GM18505 (cell line): ENCODE measurements at regions not wholly inside any gene's neighbourhood (a gene's known extent, or its start where the extent isn't known, plus 50 kb on each side); places are given as distances from the start of the nearest gene placed in this dataset.

Source experiments
- ATAC-seq: cut with Tn5 transposase; IDR thresholded peaks from one replicate; pipeline ENCODE4 v1.9.1; 2021; ENCODE audit not compliant: unreplicated experiment
- POLR2A ChIP-seq: IDR thresholded peaks from 4 replicates; pipeline ENCODE4 v1.6.1; 2011; ENCODE audit warnings: borderline replicate concordance; ENCODE audit not compliant: insufficient read depth, insufficient read length; ENCODE audit errors: extremely low read depth

DNA sequence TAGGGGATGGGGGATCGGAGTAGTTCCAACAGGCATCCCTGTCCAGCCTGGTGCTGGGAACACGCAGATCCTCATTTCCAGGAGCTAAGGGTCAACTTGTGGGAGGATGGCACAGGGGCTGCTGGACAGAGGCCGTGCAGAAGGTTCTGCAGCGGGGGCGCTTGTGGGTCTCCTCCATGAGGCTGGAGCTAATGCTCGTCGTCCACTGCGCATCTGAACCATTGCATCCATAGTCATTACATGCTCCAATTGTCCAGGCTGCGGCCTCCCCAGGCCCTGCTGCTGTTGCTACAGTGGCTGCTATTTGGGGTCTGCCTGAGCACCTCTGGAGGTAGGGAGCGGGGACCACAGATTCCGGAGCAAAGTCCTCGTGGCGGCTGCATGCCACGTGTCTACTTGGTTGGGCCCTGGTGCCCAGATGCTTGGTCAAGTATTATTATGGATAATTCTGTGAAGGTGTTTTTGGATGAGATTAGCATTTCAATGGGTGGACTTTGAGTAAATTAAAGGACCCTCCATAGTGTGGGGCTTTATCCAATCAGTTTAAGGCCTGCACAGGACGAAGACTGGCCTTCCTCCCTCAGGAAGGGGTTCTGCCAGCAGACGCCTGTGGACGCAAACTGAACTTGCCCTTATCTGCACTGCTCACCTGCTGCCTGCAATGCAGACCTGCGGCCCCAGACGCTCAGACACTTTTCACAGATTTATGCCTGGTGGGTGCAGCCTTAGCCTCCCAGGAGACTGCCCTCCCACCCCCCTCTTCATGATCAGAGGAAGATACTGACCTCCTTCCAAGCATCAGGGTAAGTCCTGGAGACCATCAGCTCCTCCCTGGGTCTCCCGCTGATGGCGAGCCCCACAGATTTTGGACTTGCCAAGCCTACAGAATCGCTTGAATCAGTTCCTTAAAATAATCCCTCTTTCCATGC, 127.5 kb upstream of the IRX4 start:
- TF ChIP-seq POLR2A: no peak
- ATAC-seq: no peak

DNA sequence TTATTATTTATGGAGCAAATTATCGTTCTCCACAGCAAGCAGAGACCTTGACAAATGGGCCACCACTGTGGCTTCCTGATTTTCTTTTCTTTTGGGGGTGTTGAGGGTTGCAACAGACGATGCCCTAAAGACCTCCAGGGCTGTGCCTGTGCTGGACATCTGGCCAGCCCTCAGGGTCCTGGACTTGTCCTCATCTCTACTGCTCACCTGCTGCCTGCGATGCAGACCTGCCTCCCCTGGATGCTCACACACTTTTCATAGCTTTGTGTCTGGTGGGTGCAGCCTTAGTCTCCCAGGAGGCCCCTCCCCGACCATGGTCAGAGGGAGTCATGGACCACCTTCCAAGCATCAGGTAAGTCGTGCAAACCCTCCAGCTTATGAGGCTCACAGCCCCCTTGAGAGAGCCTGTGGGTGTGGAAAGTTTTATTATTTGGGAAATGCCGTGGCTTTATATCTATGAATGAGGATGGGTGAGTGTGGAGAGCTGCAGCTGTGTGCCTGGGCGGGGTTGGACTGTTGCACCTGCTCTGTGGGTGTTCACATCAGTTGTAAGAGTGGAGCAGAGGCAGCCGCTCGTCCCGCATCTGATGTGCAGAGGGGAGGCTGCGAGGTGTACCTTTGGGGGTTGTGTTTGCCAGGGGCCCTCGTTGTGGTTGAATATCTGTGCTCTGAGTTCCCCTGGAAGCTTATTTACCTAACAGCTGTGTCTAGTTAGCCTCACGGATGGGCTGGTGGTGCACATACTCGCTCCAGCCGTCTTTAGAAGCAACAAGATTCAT, 126.3 kb upstream of the IRX4 start:
- TF ChIP-seq POLR2A: no peak

DNA sequence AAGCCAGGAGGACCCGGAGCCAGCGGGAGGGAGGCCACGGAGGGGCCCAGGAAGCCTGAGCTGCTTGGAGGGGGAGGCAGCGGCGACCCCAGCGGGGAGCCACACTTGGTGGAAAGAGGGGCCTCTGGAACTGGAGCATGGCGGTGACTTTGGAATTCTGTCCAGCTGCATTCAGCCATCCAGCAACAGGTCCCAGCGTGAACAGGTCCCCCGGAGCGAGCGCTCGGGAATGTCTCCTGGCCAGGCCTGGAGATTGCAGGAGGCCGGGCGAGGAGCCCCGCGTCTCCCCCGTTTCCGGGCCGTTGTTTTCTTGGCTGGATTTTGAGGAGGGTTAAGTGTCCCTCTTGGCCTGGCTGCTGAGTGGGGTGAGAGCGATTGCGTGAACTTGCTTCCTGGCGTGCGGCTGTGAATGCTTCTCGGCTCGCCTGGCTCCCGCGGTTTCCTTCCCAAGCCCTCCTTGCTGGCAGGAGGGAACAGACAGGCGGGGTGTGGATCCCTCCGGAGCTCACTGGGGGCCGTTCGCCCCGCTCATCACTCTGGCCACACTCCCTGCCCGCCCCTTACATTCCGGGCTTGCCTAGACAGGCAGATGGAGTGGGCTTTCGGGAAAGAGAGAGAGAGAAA, 125.3 kb upstream of the IRX4 start:
- no peak for ATAC-seq
- no peak for TF ChIP-seq POLR2A

More for the DNA sequence above, 126.3 kb upstream of the IRX4 start:
- no peak for ATAC-seq

- TF ChIP-seq POLR2A: no peak
- ATAC-seq: no peak
These were observed 124.8 kb upstream of the IRX4 start for GRCh38 chr5:2007496-2007877.

GRCh38 chr5:2006971-2007291, 124.2 kb upstream of the IRX4 start:
- no peak for TF ChIP-seq POLR2A
- no peak for ATAC-seq

DNA sequence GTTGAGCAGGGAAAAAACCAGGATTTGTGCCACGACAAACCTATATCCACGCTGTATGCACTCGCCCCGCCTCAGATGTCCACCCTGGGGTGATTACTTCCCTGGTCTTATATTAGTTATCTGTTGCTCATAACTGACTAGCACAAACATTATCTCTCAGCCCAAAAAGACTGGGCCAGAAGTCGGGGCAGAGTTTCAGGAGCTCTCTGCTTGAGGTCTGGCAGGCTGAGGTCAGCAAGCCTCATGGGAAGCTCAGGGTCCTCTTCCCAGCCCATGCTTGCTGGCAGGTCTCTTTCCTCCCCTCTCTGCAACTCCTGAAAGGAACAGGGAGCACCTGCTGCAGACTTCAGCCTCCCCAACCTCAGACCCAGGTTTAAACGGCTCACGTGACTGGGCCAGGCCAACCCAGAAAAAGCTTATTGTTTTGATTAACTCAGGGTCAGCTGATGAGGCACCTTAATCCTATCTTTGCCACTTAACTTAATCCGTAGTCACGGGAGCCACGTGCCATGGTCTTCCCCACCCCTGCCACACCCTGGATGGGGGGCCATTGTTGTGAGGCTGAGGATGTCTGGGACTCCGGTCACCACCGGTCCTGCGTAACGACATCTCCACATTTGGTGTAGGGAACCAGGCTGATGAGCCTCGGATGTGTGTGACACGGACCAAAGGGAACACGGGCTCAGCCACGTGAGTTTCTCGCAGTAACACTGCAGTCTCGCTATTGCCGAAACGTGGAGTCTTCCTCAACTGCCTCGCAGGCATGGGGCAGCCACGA, 123.7 kb upstream of the IRX4 start:
- TF ChIP-seq POLR2A: no peak

DNA sequence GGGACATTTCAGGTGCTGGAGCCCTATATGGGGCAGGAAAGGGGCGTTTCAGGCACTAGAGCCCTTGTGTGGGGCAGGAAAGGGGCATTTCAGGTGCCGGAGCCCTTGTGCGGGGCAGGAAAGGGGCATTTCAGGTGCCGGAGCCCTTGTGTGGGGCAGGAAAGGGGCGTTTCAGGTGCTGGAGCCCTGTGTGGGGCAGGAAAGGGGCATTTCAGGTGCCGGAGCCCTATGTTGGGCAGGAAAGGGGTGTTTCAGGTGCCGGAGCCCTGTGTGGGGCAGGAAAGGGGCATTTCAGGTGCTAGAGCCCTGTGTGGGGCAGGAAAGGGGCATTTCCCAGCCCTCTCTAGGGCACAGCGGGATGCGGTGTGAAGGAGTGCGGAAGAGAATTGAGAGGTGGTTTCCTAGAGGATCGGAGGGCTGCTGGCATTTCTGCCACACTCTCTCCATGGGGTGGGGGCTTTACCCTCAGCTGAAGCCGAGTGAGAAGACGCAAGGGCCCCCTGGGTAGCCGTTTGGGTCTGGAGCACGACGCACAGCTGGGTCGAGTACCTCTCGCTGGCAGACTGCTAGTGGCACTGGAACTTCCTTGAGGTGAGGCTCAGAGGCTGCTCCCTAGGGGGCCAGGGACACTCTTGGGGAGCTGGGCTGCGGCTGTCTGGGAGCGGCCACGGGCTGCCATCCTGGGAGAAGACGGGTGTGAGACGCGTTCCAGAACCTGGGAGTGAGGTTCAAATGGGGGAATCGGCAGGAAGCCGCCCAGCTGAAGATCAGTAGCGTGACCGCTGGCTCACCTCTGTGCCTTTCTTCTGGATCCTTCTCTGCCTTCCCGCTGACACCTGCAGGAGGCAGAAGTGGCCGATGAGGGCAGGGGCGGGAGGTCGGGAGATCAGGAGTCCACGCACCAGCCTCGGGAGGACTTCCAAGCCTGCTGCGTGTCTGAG, 122.6 kb upstream of the IRX4 start:
- ATAC-seq: no peak
- TF ChIP-seq POLR2A: no peak

More for the DNA sequence above, 123.7 kb upstream of the IRX4 start:
- no peak for ATAC-seq

- no peak for TF ChIP-seq POLR2A
- no peak for ATAC-seq
These were observed 121.1 kb upstream of the IRX4 start for GRCh38 chr5:2003690-2004365.

- no peak for ATAC-seq
- no peak for TF ChIP-seq POLR2A
These were observed 120.5 kb upstream of the IRX4 start for GRCh38 chr5:2003206-2003605.

- no peak for ATAC-seq
- no peak for TF ChIP-seq POLR2A
These were observed 118.6 kb upstream of the IRX4 start for GRCh38 chr5:2001300-2001699.

DNA sequence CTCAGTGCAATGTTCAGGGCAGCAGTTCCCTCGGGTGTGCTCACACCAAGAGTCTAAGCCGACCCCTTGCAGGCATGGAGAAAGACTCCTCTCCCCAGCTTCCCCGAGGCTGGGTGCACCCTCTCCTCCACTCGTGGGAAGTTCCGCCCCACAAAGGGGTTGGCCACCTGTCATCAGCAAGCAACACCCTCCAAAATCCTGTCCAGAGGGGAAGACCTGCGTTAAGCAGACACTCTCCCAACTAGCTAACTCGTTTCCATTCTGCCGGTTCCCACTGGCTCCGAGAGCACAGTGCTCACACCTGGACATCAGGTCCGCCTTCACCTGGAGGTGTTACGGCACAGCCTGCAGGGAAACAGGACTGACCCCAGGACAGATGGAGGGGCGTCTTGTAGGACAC, 117.9 kb upstream of the IRX4 start:
- TF ChIP-seq POLR2A: no peak
- no peak for ATAC-seq
